AG04449 (cell line): ENCODE measurements at regions not wholly inside any gene's neighbourhood (a gene's known extent, or its start where the extent isn't known, plus 50 kb on each side); places are given as distances from the start of the nearest gene placed in this dataset.

Experiments used
- CTCF ChIA-PET: fragments of 350-600 bp; formaldehyde crosslinking; extraction: SDS; loops from one replicate; lab custom pipeline; 2021; ENCODE audit warnings: antibody characterized with exemption; lab: Yijun Ruan, JAX
- POLR2A ChIA-PET: fragments of 400-600, 350-600 bp; formaldehyde crosslinking; extraction: SDS; loops from one replicate; lab custom pipeline; 2020; ENCODE audit warnings: antibody characterized with exemption, inconsistent platforms; lab: Yijun Ruan, JAX
- DNase-seq: peaks from one replicate; pipeline ENCODE4 v3.0.0-alpha.2; 2010; ENCODE audit warnings: low read depth, low spot score
- H3K4me3 ChIP-seq: 2 replicates; pipeline ENCODE4 v1.5.1; 2011; ENCODE audit warnings: low read depth, mild to moderate bottlenecking, control low read depth, low read length
- CTCF ChIP-seq: IDR thresholded peaks from one replicate; pipeline ENCODE4 v1.5.1; 2011; ENCODE audit warnings: mild to moderate bottlenecking, moderate library complexity, low read length, control low read depth, inconsistent platforms; ENCODE audit not compliant: insufficient read depth; ENCODE audit errors: missing control alignments

- no peak for TF ChIP-seq CTCF
- ChIA-PET POLR2A (no interaction called here), CTCF (no interaction called here)
- no peak for DNase-seq
- no peak overlapping the region for H3K4me3 ChIP-seq
Observed at GRCh38 chr16:24488045-24488444, 51.3 kb upstream of the RBBP6 start.
